ENCODE measurements at regions not wholly inside any gene's neighbourhood (a gene's known extent, or its start where the extent isn't known, plus 50 kb on each side); places are given as distances from the start of the nearest gene placed in this dataset.

DNA sequence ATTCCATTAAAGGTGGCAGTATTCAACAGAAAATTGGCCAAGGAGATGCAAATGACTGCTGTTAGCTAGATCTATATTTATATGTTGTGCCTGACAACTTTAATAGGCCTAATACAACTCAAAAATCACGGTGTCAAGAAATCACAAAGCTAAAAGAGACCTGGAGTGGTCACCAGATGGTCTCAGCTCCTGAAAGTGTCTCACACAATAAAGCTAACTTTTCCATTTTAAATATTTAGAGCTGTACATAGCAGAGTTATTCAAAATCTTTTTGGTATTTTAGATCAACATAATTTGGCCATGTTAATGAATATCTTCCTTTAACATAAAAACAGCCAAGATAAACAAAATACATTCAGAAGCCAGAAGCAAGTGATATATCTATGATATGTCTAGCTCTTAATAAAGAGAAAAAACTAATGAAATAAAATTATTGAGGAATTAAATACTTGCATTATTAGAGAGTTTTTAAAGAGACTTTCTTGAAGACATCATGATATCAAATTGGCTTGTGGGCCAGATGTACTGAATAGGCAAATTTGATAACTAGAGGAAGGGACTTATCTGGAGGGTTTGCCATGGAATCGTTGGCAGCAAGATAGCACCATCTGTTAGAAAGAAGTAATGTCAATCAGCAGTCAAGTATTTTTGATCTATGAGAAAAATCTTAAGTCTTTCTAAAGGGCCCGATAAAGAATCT is 84.9 kb upstream of the SCAF8 start:
- TF ChIP-seq, protein P1, sequence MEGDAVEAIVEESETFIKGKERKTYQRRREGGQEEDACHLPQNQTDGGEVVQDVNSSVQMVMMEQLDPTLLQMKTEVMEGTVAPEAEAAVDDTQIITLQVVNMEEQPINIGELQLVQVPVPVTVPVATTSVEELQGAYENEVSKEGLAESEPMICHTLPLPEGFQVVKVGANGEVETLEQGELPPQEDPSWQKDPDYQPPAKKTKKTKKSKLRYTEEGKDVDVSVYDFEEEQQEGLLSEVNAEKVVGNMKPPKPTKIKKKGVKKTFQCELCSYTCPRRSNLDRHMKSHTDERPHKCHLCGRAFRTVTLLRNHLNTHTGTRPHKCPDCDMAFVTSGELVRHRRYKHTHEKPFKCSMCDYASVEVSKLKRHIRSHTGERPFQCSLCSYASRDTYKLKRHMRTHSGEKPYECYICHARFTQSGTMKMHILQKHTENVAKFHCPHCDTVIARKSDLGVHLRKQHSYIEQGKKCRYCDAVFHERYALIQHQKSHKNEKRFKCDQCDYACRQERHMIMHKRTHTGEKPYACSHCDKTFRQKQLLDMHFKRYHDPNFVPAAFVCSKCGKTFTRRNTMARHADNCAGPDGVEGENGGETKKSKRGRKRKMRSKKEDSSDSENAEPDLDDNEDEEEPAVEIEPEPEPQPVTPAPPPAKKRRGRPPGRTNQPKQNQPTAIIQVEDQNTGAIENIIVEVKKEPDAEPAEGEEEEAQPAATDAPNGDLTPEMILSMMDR (conservative IDR thresholded peaks at IDR 0.05; ENCODE audit: low read depth, low read length): no peak
- no peak for DNase-seq (ENCODE audit: low read depth)
- H3K4me3 ChIP-seq (ENCODE audit: low read depth, low read length): no peak overlapping the region

DNA sequence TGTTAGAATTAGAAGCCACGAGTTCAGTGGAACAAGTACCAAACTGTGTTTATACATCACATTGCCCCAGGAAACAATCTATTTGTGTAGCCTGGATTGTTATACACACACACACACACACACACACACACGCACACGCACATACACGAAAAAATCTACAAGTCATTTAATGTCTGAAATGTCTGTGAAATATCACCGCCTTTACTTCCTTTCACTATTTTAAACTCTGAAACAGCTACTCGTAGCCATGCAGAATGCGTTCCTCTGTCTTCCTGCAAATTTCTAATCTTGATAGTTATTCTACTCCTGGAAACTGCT is 84.4 kb upstream of the SCAF8 start:
- no peak overlapping the region for H3K4me3 ChIP-seq (ENCODE audit: low read depth, low read length)
- TF ChIP-seq, protein P1 (conservative IDR thresholded peaks at IDR 0.05; ENCODE audit: low read depth, low read length): no peak
- no peak for DNase-seq (ENCODE audit: low read depth)

DNA sequence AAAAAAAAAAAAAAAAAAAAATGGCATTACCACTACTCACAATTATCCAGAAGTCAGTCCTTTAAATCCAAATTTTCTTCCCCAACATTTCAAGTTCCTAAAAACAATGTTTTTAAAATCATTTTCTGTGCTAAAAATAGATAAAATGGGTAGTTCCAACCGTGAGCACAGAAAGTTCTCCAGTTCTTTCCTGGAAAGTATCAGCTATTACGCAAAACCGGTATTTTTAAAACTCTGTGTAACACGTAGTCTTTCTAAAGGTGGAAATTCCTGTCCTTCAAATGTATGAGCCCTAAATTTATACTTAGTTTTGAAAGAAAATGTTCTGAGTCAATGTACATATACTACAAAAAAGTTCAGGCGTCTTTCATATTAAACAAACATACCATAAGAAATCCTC is 83.5 kb upstream of the SCAF8 start:
- no peak for DNase-seq (ENCODE audit: low read depth)
- TF ChIP-seq, protein P1 (conservative IDR thresholded peaks at IDR 0.05; ENCODE audit: low read depth, low read length): no peak
- H3K4me3 ChIP-seq (ENCODE audit: low read depth, low read length): no peak overlapping the region

DNA sequence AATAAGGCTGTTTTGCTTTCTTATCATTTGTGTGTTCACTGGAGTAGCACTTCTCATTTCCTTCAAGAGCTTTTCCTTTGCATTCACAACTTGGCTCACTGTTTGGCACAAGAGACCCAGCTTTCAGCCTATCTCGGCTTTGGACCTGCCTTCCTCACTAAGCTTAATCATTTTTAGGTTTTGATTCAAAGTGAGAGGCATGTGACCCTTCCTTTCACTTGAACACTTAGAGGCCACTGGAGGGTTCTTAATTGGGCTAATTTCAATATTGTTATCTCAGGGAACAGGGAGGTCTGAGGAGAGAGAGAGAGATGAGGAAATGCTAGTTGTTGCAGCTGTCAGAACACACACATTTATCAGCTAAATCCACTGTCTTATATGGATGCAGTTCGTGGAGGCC is 82.9 kb upstream of the SCAF8 start:
- H3K4me3 ChIP-seq (ENCODE audit: low read depth, low read length): no peak overlapping the region
- TF ChIP-seq, protein P1 (conservative IDR thresholded peaks at IDR 0.05; ENCODE audit: low read depth, low read length): no peak
- DNase-seq (ENCODE audit: low read depth): no peak

DNA sequence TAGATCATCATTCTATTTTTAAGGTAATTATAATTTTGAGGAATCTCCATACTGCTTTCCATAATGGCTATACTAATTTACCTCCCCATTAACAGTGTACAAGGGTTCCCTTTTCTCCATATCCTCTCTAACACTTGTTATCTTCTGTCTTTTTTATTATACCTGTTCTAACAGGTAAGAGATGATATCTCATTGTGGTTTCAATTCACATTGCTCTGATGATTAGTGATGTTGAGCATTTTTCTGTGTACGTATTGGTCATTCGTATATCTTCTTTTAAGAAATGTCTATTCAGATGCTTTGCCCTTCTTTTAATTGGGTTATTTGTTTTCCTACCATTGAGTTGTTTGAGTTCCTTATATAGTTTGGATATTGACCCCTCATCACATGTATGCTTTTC is 81.6 kb upstream of the SCAF8 start:
- no peak for DNase-seq (ENCODE audit: low read depth)
- TF ChIP-seq, protein P1 (conservative IDR thresholded peaks at IDR 0.05; ENCODE audit: low read depth, low read length): no peak

DNA sequence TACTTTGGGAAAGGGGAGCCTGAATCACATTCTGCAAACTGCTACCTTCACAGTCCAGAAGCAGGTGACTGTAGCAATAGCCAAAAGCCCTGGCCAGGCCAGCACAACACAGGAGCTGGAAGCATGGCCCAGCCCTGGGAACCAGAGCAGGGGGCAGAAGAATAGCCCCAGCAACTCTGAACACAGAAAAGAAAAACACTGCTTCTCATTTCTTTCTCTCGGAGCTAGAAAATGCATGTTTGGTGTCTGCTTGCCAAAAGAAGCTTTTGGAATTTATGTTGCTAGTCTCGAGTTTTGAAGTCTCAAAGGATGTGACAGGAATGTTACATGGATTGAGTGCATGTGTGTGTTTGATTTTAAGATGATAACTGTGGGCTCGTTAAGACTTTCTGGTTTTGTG is 79.8 kb upstream of the SCAF8 start:
- TF ChIP-seq, protein P1 (conservative IDR thresholded peaks at IDR 0.05; ENCODE audit: low read depth, low read length): no peak
- H3K4me3 ChIP-seq (ENCODE audit: low read depth, low read length): no peak overlapping the region
- DNase-seq (ENCODE audit: low read depth): no peak

More for the DNA sequence above, 81.6 kb upstream of the SCAF8 start:
- no peak overlapping the region for H3K4me3 ChIP-seq (ENCODE audit: low read depth, low read length)

DNA sequence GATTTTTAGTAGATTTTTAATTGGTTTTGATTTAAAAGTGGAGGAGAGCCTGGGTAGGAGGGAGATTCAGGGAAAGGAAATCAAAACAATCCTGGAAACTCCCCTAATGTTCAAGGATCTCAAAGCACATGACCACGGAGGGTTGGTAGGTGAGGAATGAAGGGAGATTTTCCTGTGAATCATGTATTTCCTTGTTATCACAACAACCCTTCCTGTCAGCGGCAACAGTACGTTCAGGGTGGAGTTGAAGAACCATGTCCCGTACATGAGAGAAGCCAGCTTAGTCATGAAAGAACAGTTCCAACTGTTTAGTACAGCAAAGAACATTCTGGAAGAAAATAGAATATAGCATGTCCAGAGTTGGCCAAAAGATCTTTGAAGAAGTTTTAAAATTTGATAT is 79.4 kb upstream of the SCAF8 start:
- TF ChIP-seq, protein P1 (conservative IDR thresholded peaks at IDR 0.05; ENCODE audit: low read depth, low read length): no peak
- peak; percentile 96 for DNase-seq (ENCODE audit: low read depth)

More for the DNA sequence above, 79.4 kb upstream of the SCAF8 start:
- no peak overlapping the region for H3K4me3 ChIP-seq (ENCODE audit: low read depth, low read length)

Measured in epithelial cell of proximal tubule (primary cell).